ENCODE measurements at regions not wholly inside any gene's neighbourhood (a gene's known extent, or its start where the extent isn't known, plus 50 kb on each side); places are given as distances from the start of the nearest gene placed in this dataset.

DNA sequence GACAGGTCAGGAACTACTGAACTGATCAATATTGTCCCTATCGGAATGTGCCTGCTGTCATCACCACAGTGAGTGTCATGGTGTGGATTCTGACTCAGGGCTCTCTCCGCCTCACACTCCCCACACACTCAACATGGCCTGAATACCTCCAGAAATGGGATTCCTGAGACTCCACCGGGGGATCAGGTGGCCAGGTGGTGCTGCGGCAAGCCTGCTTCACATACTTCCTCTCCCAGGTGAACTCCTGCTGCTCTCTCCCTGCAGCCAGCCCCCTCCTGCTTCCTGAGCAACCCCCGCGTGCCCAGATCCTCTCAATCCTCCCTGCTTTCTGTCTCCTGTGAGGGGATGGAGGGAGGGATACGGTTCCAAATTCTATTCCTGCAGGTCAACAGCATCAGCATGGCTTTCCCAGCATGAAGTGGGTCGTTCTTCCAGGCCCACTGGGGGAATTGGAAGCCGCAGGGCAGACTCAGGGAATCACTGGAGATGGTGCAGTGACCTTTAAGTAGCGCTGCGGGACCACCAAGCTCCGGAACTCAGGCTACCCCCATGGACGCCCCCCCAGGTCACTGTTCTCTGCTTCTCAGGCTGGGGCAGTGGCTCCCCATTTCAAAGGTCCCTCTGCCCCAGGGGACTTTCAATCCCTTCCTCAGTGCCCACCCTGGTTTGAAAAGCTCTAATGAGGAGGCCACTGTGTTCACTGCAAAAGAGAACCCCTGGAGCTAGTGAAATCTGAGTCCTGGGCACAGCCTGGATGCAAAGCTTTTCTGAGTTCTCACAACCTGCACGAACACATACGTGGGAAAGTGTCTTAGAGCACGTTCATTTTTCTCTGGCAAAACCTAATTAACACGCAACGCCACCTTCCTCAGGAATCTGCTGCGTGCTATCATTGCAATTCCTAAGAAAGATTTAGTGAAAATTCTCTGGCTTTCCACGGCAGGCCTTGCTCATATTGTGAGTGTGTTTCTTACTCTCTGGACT, 168.4 kb downstream of the ZFP36L2 start:
- DNase-seq (ENCODE audit: low spot score) = no peak

DNA sequence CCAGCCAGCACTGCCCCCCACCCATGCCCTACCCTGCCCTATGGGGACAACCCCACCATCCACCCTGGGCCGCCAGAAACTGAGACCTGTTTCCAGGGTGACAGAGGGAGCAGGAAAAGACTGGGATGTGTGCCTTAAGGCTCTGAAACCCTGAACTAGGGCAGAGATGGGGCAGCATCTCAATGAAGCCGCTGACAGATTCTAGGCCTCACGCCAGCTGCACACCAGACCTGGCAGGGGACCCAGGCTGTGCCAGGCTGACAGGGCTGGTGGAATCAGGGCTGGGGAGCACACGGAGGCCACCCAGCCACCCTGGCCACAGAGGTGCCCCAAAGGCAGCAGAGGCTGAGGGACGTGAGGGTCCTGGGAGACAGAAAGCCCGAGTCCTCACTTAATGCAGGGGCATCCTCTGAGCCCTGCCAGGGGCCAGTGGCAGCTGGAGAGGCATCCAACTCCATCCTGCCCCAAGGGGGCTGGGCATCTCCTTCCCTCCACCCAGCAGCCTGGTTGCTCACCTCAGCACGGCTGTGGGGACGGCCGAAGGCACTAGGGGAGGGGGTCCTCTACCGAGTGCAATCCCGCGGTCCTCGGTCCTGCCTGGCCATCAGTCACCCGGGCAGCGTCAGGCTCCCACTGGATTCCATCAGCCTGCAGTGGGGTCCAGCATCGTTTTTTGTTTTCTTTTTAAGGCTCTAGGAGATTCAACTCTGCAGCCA, 169.2 kb downstream of the ZFP36L2 start:
- no peak for DNase-seq (ENCODE audit: low spot score)

DNA sequence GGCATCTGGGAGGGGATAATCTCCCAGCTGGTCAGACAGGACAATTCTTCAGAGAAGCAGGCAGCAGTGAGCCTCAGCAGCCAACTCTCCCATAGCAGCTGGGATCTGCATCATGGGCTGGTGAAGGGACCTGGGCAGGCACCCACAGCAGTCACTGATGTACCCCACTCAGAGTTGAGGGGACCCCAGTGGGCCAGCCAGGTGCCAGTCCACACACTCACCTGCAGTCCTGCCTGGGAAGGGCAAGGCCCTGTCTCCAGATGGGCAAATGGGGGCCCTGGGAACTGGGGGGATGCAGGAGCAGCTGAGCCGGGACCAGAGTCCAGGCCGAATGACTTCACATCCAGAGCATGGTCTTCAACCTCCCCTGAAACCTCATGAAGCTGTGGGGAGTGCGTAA, 170.4 kb downstream of the ZFP36L2 start:
- no peak for DNase-seq (ENCODE audit: low spot score)

DNA sequence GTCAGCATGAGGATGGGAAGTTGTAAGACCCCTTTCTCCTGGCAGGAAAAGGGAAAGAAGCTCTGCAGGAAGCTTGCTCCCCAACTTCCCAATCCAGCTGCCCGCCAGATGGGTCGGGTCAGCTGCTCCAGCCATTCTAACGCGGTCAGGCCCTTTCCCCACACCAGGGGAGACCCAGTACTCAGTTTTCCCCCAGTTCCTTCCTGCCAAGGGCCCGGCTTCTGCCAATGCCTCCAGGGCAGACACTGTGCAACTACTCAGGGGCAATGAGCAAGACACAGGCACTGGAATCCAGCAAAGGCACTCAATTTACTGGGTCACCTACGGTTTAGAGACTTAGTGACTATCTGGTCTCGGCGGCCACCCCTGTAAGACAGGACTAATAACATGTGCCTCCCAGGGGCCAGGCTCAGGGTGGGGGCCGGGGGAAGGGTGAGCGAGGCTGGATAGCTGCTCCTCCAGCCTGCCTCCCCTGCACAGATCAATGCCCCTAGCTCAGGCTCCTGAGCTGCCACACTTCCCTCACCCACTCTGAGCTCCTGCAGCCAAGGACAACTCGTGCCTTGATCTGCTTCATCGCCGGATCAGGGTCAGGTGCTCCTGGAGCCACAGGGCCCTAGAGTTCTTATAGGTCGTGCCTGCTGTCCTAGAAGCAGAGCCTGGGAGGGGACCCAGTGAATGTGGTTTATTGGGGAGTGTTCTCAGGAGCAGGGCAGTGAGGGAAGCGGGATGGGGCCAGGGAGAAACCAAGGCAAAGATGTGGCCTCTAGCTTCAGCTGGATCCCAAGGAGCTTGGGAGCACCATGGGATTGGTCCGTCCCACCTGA, 171.1 kb downstream of the ZFP36L2 start:
- no peak for DNase-seq (ENCODE audit: low spot score)

DNA sequence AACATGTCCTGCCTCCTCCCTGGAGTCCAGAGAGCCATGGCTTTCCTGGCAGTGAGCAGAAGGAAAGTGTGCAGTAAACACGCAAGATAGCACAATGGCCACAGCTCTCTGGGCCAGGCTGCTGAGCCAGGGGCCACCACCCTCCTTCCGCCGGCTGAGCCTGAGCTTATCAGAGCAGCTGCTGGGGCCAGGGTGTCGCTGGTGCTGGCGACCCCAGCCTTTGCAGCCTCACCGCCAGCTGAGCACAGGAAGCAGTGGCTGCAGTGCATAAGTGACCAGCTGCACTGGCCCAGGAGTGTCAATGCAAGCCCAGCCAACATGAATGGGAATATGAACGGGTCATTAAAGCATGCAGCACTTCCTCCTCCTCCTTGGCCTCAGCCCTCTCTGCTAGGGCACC, 172.0 kb downstream of the ZFP36L2 start:
- DNase-seq (ENCODE audit: low spot score) = no peak

DNA sequence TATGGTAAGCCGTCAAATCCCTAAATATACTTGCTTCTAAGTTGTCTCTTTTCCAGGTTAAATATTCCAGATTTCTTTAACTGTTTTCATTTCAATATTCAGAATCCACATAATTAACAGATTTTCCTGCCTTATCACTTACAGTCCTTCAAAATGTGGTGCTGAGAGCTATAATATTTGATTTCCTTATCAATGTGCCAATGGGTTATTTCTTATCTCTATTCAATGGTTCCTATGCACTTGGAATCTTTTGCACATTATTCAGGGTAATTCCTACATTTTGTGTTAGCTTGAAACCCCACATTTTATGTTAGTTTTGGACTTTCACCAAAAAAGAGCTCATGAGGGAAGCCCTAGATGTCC, 173.5 kb downstream of the ZFP36L2 start:
- no peak for DNase-seq (ENCODE audit: low spot score)

DNA sequence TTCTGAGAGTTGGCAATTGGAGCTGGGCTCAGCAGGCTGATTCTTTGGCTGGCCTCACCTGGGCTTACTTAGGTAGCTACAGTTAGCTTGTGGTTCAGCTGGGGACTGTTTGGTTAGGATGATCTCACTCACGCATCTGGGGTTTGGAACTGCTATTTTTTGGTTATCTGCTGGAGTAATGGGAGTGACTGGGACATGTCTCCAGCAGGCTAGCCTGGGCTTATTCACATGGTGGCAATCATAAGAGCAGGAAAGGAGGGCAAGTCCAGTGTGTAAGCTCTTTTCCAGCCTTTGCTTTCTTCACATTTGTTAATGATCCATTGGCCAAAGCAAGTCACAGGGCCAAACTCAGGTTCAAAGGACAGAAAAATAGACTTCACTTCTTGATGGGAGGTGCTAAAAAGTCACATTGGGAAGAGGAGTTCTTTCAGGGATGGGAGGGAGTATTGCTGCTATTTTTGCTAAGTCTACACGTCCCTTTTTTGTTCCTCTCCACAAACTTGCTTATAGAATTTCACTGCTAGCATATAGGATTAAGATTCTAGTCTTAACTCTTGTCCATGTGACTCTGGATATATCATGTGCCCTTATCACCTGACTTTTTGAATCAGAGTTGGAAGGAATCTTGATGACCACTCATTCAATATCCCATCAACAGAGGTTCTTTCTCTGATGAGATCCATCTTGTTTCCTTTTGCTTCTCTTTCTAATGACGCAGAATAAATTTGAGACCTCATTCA, 174.0 kb downstream of the ZFP36L2 start:
- no peak for DNase-seq (ENCODE audit: low spot score)

DNA sequence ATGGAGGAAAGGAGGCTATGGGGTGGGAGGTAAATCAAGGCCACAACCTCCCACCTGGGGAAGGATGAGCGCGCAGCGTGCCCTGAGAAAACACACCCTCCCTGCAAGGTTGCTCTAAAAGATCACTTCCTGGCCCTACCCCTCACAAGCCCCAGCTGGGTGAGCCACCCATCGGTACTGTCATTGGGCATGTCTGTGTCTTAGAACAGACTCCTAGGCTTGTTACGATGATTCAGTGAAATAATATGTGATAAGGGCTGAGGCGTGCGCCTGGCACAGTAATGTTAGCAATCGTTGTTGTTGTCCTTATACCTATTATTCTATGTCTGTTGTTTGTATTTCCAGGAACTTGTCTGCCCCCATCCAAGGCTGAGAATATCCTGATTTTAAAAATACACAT, 175.1 kb downstream of the ZFP36L2 start:
- DNase-seq (ENCODE audit: low spot score) = no peak

DNA sequence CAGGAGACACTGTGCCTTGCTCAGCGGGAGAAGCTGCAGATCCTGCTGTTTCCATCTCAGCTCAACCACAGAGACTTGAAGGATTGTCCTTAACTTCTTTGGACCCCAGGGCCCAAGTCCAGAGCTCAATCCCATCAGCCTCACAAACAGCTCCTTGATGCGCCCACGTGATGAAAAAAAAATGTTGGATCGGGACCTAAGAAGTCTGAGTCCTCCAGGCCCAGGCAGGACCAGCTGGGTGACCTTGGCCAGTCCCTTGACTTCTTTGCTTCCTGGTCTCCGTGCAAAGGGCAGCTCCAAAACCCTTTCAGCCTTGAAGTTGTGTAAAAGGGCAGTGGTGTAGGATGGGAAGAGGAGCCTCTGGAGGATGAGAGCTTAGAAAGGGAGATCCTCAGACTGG, 175.5 kb downstream of the ZFP36L2 start:
- DNase-seq (ENCODE audit: low spot score) = no peak

DNA sequence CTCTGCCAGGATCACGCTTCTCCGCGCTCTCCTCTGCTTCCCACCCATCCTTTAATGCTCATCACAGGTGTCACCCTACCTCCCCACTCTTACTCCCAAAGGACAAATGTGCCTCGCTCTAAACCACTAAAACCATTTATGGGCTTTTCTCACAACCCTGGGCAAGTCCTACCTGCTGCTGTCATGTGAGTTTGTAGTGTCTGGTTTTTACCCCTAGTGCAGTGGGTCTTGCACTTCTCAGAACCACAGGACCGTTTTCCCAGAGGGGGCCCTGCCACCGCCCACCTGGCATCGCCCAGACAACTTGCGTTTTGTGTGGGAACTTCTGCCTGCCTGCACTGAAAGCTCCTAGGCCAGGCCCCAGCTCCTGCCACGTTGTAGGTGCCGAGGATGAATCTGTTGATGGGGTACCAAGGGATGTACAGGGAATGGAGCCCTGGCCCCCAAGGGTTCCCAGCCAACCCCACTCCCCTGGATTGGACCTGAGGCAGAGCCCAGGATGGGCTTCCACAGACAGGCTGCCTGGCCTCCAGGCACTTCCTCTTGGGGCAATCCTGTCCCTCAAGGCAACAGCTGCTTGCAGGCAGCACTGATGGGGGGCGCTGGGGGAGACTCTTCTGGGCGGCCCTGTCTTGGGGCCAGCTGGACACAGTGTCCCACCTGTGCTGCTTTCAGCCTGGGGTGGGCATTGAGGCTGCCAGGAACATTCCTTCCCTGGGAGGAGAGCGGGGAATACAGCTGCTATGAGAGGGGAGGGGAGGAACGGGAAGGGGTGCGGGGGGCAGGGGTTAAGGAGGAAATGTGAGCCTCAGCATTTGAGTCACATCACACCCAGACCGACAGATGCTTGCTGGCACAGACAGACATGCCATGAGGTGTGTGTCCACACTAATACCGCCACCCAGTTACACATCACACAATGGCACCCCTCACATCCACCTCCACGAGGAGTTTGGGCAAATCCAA, 176.3 kb downstream of the ZFP36L2 start:
- DNase-seq (ENCODE audit: low spot score) = no peak

DNA sequence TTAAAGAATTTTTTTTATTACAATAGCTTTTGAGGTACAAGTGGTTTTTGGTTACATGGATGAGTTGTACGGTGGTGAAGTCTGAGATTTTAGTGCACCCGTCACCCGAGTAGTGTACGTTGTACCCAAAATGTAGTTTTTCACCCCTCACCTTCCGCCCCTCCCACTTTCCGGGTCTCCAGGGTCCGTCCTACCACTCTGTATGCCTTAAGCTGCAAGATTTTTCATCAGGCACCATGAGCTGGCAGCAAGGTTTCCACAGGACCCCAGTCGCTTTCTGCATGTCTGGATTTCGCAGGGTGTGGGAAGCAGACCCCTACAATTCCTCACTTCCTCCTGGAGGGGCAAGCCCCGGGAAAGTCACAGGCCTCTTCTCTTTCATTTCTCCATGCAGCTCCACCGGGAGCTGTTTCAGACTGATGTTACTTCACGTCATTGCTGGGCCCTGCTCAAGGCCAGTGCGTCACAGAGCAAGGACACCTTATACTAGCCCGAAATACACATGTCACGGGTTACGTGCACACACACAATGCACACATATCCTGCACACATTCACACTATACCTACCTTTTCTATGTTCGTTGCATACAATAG, 179.1 kb downstream of the ZFP36L2 start:
- DNase-seq (ENCODE audit: low spot score) = no peak

DNA sequence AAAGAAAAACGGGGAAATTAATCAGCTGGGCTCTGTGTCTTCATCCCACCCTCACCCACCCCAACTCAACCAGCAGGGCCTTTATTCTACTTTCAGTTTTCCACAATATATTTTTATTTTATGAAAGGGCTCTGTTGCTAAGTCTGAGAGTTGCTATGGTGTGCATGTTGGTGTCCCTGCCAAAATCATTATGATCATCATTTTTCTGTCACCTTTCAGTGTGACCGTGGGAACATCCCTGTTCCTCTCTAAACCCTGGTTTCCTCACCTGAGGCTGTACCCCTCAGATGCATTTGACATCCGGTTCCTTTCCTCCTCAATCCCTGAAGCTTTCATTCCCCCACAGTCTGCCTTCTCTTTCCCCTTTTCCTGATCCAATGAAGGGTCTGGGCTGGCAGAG, 180.5 kb downstream of the ZFP36L2 start:
- DNase-seq (ENCODE audit: low spot score) = no peak

DNA sequence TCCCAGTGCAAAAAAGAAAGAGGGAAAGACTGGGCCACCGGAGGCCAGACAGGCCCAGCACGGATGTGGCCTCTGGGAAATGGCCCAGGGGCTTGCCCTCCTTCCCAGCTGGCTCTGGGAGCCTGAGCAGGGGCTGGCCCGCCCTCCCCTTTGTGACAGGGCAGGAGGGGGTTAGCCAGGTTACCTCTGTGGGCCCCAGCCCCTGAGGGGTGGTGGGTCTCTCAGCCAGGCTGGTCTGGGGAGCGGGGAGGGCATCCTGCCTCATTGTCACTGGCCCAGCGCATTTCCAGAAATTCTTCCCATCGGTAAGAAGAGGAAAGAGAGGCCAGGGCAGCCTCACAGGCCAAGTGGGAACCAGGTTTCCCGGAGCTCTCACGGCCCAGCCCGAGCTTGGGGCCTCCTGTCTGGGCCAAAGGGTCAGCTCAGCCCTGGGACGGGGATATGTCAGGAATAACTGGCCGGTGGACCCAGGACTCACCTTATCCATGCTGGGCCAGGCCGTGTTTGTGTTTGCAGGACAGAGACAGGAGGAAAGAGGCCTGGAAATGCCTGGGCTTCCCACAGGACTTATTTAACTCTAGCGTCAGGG, 182.2 kb downstream of the ZFP36L2 start:
- DNase-seq (ENCODE audit: low spot score) = no peak

DNA sequence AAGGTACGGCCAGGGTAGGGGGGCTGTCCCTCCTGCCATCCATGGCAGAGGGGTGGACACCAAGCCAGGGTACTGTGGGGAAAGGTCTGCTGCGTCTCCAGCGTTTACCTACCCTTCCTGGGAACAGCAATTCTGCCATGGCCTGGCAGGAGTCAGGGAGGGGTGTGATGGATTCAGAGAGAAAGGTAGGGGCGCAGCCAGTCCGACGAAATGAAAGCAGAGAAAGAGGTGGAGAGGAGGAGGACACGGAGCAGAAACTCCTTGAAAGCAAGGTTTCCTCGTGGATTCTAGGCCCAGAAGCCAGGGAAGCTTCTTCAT, 182.9 kb downstream of the ZFP36L2 start:
- no peak for DNase-seq (ENCODE audit: low spot score)

DNA sequence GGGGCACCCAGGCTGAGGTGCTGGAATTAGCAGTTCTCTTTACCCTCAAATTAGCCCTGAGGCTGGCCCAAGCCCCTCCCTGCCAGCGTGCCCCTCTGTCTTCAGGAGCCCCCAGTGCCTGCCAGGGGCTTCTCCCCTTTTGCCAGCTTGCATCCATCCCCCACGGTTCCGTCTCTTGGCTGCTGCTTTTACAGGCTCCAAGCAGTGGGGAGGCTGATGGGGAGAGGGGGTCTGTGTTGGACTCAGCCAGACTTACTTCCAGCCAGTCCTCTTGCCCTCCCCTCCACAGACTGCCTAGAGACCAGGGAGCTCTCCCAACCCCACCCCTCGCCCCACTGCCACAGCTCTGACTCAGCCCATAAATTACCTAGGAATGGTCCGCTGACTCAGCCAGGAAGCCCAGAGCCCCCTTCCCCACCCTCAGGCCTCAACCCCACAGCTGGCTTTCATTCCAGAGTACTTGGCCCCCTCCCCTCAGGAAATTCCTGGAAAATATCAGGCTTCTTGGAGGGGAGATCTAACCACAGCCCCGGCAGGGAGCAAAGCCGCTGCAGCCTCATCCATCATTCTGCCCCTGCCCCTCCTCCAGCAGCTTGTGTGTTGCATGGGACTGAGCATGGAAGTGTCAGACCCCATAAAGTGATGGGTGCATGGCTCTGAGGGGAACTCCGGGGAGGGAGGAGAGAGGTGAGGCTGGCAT, 184.6 kb downstream of the ZFP36L2 start:
- no peak for DNase-seq (ENCODE audit: low spot score)

DNA sequence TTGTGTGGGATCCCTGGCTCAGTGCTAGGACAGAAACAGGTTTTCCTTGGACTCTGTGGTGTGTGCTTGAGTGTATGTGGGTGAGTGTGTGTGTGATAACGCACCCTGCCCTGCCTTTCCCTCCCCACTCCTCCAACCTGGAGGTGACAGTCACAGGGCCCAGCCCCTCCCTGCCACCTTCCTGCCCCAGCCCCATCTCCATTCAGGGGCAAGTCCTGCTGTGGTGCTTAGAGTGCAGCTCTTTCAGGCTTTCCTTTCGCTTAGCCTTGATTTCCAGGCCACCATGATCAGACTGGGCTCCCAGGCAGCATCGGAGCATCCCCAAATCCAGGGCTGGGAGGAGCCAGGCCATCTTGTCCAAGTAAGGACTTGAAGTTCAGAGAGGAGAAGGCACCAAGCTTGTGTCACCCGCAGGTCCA, 185.2 kb downstream of the ZFP36L2 start:
- DNase-seq (ENCODE audit: low spot score) = no peak

DNA sequence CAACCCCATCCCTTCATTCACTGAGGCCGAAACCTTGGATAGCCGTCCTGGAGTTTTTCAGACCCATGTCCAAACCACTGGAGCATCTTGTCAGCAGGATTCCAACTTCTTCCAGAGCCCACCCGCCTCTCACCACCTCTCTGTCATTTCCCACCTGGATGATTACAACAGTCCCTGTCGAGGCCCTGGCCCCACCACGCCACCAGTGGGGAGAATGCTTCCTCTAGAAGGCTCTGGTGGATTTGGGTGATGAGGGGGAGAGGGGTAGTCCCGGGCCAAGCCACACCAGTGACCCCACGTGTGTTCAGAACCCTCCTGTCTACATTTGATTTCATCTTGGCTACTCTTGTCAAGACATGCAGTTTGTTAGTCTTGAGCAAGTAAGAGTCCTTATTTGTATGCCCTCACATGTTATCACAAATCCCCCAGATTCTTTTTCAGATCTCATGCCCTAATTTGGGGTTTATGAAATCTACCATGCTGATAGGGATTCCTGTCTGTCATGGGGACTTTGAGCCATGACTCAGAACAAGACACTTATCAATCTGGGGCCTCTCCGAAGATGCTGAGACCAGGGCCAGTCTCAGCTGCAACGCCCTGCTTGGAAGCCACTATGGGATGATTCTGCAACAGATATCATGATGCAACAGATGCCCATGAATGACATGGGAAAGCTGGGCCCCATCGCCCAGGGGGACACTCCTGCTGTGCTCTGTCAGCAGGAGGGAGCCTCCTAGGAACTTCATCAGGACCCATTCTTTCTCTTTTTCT, 186.1 kb downstream of the ZFP36L2 start:
- no peak for DNase-seq (ENCODE audit: low spot score)
